ENCODE measurements at regions not wholly inside any gene's neighbourhood (a gene's known extent, or its start where the extent isn't known, plus 50 kb on each side); places are given as distances from the start of the nearest gene placed in this dataset.

- DNase-seq = no peak
- no peak for ATAC-seq (ENCODE audit: poor library complexity)
- intact Hi-C loops (cut with DNase I) = no loop called here
Observed at GRCh38 chr14:95003099-95003960, 154.0 kb downstream of the DICER1 start.

- intact Hi-C loops (cut with DNase I) = no loop called here
- DNase-seq (no peak), ATAC-seq (ENCODE audit: poor library complexity) (no peak)
Observed at GRCh38 chr14:94998685-94999084, 158.6 kb downstream of the DICER1 start.

- DNase-seq (no peak), ATAC-seq (ENCODE audit: poor library complexity) (no peak)
- intact Hi-C loops (cut with DNase I) = no loop called here
Observed at GRCh38 chr14:94998110-94998509, 159.2 kb downstream of the DICER1 start.

- DNase-seq = no peak
- no peak for ATAC-seq (ENCODE audit: poor library complexity)
- intact Hi-C loops (cut with DNase I) = no loop called here
Observed at GRCh38 chr14:94995551-94995950, 161.8 kb downstream of the DICER1 start.

- intact Hi-C loops (cut with DNase I) = no loop called here
- ATAC-seq (ENCODE audit: poor library complexity) = no peak
- no peak for DNase-seq
Observed at GRCh38 chr14:94994245-94994644, 163.1 kb downstream of the DICER1 start.

GRCh38 chr14:94992046-94992445 is 165.3 kb downstream of the DICER1 start:
- DNase-seq (no peak), ATAC-seq (ENCODE audit: poor library complexity) (no peak)
- intact Hi-C loops (cut with DNase I) = no loop called here

GRCh38 chr14:94989946-94990345 is 167.4 kb downstream of the DICER1 start:
- intact Hi-C loops (cut with DNase I) = no loop called here
- no peak for DNase-seq
- no peak for ATAC-seq (ENCODE audit: poor library complexity)

- ATAC-seq (ENCODE audit: poor library complexity) (no peak), DNase-seq (no peak)
- intact Hi-C loops (cut with DNase I) = no loop called here
Observed at GRCh38 chr14:94989417-94989816, 167.9 kb downstream of the DICER1 start.

- ATAC-seq (ENCODE audit: poor library complexity) (no peak), DNase-seq (no peak)
- intact Hi-C loops (cut with DNase I) = no loop called here
Observed at GRCh38 chr14:94987409-94987808, 169.9 kb downstream of the DICER1 start.

GRCh38 chr14:94979891-94980290 is 177.4 kb downstream of the DICER1 start:
- no peak for ATAC-seq (ENCODE audit: poor library complexity)
- DNase-seq = no peak
- intact Hi-C loops (cut with DNase I) = no loop called here

- DNase-seq (no peak), ATAC-seq (ENCODE audit: poor library complexity) (no peak)
- intact Hi-C loops (cut with DNase I) = no loop called here
Observed at GRCh38 chr14:94977016-94977415, 180.3 kb downstream of the DICER1 start.

GRCh38 chr14:94975366-94975765 is 182.0 kb downstream of the DICER1 start:
- intact Hi-C loops (cut with DNase I) = no loop called here
- ATAC-seq (ENCODE audit: poor library complexity) (no peak), DNase-seq (no peak)

- intact Hi-C loops (cut with DNase I) = no loop called here
- no peak for ATAC-seq (ENCODE audit: poor library complexity)
Observed at GRCh38 chr14:94974893-94975292, 182.4 kb downstream of the DICER1 start.

GRCh38 chr14:94974422-94974821 is 182.9 kb downstream of the DICER1 start:
- DNase-seq = no peak
- ATAC-seq (ENCODE audit: poor library complexity) = no peak
- intact Hi-C loops (cut with DNase I) = no loop called here

More at GRCh38 chr14:94974893-94975292, 182.4 kb downstream of the DICER1 start:
- no peak for DNase-seq

- peak; percentile 84 for ATAC-seq (ENCODE audit: poor library complexity)
- DNase-seq = no peak
- intact Hi-C loops (cut with DNase I) = no loop called here
Observed at GRCh38 chr14:94971750-94972149, 185.6 kb downstream of the DICER1 start.

- intact Hi-C loops (cut with DNase I) = no loop called here
- DNase-seq = no peak
Observed at GRCh38 chr14:94970941-94971730, 186.2 kb downstream of the DICER1 start.

GRCh38 chr14:94969766-94970165 is 187.6 kb downstream of the DICER1 start:
- intact Hi-C loops (cut with DNase I) = no loop called here
- DNase-seq = no peak
- no peak for ATAC-seq (ENCODE audit: poor library complexity)

More at GRCh38 chr14:94970941-94971730, 186.2 kb downstream of the DICER1 start:
- peak; percentile 42 for ATAC-seq (ENCODE audit: poor library complexity)

GRCh38 chr14:94966868-94967267 is 190.5 kb downstream of the DICER1 start:
- ATAC-seq (ENCODE audit: poor library complexity) = no peak

GRCh38 chr14:94966344-94966743 is 191.0 kb downstream of the DICER1 start:
- DNase-seq (no peak), ATAC-seq (ENCODE audit: poor library complexity) (no peak)
- intact Hi-C loops (cut with DNase I) = no loop called here

More at GRCh38 chr14:94966868-94967267, 190.5 kb downstream of the DICER1 start:
- no peak for DNase-seq
- intact Hi-C loops (cut with DNase I) = no loop called here

All from Right ventricle myocardium superior (tissue), 1 donor.